Kidney tubule cell (primary cell): ENCODE measurements at regions not wholly inside any gene's neighbourhood (a gene's known extent, or its start where the extent isn't known, plus 50 kb on each side); places are given as distances from the start of the nearest gene placed in this dataset.

ENCODE experiments used
- DNase-seq: peaks from one replicate; pipeline ENCODE4 v3.0.0-alpha.2; 2018; ENCODE audit warnings: low spot score

GRCh38 chr12:130074661-130075406 is 87.4 kb upstream of the FZD10 start:
- DNase-seq, result peak; percentile 75

GRCh38 chr12:130075497-130076076 is 86.7 kb upstream of the FZD10 start:
- no peak for DNase-seq

GRCh38 chr12:130076126-130076525 is 86.1 kb upstream of the FZD10 start:
- DNase-seq, result no peak

GRCh38 chr12:130076752-130077151 is 85.5 kb upstream of the FZD10 start:
- no peak for DNase-seq

- DNase-seq, result no peak
These were observed 83.4 kb upstream of the FZD10 start for GRCh38 chr12:130078852-130079251.

- DNase-seq, result no peak
These were observed 83.0 kb upstream of the FZD10 start for GRCh38 chr12:130079279-130079678.

GRCh38 chr12:130080205-130080604 is 82.1 kb upstream of the FZD10 start:
- DNase-seq, result no peak

GRCh38 chr12:130081117-130081805 is 81.0 kb upstream of the FZD10 start:
- DNase-seq, result no peak

- DNase-seq, result peak; percentile 43
These were observed 79.3 kb upstream of the FZD10 start for GRCh38 chr12:130083002-130083401.

GRCh38 chr12:130083734-130084133 is 78.5 kb upstream of the FZD10 start:
- DNase-seq, result peak; percentile 58

- no peak for DNase-seq
These were observed 77.9 kb upstream of the FZD10 start for GRCh38 chr12:130084359-130084758.

GRCh38 chr12:130086248-130086647 is 76.0 kb upstream of the FZD10 start:
- no peak for DNase-seq

GRCh38 chr12:130086797-130087196 is 75.5 kb upstream of the FZD10 start:
- no peak for DNase-seq

GRCh38 chr12:130087222-130087621 is 75.0 kb upstream of the FZD10 start:
- no peak for DNase-seq

- DNase-seq, result no peak
These were observed 73.8 kb upstream of the FZD10 start for GRCh38 chr12:130088504-130088903.

- DNase-seq, result no peak
These were observed 71.7 kb upstream of the FZD10 start for GRCh38 chr12:130090542-130090941.

- no peak for DNase-seq
These were observed 68.9 kb upstream of the FZD10 start for GRCh38 chr12:130093380-130093779.

GRCh38 chr12:130097342-130097741 is 64.9 kb upstream of the FZD10 start:
- peak; percentile 65 for DNase-seq

GRCh38 chr12:130097798-130098255 is 64.4 kb upstream of the FZD10 start:
- DNase-seq, result peak; percentile 95

GRCh38 chr12:130098301-130099005 is 63.8 kb upstream of the FZD10 start:
- no peak for DNase-seq

- DNase-seq, result no peak
These were observed 61.5 kb upstream of the FZD10 start for GRCh38 chr12:130100634-130101362.

- DNase-seq, result no peak
These were observed 60.9 kb upstream of the FZD10 start for GRCh38 chr12:130101370-130101769.
